ENCODE measurements at regions not wholly inside any gene's neighbourhood (a gene's known extent, or its start where the extent isn't known, plus 50 kb on each side); places are given as distances from the start of the nearest gene placed in this dataset.

DNA sequence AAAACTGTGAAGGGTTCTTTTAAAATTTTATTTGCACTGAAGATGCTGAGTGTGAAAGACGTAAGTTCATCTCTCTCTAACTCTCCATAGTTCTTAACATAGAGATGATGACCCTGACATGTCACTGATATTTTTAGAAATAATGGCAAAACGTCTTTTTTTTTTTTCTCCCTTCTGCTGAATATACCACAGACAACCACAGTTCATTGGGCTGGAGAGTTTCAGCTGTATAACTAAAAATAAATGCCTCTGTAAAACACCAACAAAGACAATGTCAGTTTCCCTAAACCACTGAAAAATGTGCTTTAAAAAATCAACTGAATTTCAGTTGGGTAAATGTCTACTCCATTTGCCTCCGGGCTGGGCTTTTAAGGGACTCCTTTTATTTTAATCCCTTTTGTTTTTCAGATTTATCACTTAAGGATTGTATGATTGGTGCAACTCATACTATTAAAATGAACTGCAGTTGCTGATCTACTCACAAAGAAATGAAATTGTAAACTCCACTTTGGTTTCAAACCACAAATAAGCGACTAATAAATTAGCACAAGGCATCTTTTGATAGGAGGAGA lies 830.9 kb upstream of the WWC1 start:
- intact Hi-C loops (cut with micrococcal nuclease): no loop called here

DNA sequence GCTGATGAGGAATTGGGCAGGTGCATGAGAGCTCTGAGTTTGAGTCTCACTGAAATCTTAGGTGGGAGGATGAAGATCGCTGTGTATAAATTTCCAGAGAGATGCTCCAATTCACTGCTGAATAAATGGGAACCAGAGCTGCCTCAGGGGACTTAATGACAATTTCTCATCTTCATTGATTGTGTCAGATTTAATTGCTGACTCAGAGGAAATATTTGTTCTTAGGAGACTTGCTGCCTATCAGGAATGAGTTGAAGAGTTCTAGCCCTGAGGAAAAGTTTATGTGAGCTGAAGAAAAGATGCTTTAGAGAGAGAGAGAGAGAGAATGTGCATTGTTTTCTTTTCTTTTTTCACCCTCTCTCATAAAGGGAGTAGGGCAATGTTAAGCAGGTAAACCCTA lies 827.5 kb upstream of the WWC1 start:
- intact Hi-C loops (cut with micrococcal nuclease): no loop called here

DNA sequence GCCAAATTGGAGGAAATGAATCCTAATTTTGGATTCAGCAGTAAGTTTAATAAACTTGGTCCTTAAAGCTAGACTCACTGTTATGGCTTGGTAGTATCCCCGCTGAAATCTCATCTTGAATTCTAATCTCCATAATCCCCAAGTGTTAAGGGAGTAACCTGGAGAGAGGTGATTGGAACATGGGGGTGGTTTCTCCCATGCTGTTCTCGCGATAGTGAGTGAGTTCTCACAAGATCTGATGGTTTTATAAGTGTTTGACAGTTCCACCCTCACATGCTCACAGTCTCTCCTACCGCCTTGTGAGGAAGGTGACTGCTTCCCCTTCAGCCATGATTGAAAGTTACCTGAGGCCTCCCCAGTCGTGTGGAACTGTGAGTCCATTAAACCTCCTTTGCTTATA lies 824.5 kb upstream of the WWC1 start:
- intact Hi-C loops (cut with micrococcal nuclease): no loop called here

DNA sequence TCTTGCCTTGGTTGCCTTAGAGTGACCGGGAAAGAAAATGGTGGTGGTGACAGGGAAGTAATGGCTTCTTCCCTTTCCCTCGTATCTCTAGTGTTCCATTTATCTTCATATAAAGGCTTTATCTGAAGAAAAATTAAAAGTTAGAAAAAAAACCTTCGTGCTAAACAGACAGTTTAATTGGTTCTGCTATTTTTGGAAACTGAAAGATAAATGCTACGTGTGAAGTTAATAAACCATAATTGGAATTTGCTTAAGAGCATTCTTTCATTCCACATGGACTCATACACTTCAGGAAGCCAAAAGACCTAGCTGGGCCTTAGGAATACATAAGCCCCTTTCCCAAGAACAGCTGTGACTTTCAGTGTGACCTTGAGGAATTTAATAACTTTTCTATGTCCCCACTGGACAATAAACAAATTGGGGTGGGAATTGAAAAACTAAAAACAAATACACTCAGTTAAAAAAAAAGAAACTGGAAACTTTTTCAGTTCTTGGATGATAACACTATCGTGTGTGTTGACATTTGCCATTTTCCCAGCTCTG lies 818.8 kb upstream of the WWC1 start:
- intact Hi-C loops (cut with micrococcal nuclease): no loop called here

DNA sequence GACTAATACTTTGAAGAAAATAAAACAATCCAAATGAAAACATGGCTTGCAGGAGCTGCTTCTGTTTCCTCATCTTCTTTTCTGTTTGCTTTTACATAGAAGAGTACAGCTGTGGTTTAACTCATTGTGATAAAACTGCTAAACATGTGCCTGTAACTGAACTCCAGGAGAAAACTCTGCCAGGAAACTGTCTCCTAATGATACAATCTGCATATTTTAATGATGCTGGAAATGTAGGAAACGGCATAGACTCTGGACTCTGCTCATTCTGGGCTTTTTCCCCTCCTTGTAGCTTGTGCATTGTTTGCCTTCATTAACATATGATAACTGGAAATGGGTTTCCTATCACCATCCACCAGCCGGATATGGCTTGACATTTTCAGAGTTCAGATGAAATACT lies 813.3 kb upstream of the WWC1 start:
- intact Hi-C loops (cut with micrococcal nuclease): no loop called here

DNA sequence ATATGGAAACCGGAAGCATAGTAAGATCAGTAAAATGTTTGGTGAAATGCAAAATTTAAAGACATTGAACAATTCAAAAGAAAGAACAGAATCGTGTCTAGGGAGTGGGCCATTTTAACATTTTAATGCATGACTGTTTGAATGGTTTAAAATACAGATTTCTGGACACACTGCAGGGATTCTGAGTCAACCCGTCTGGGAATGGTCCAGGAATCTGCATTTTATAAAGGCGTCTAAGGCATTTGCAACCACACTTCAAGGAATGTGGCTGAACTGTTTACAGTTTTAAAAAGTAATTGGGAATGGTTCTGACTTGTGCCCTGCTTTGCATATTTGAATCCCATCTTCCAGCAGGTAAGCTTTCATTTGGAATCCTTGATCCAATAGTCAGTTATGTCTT lies 811.7 kb upstream of the WWC1 start:
- intact Hi-C loops (cut with micrococcal nuclease): no loop called here

DNA sequence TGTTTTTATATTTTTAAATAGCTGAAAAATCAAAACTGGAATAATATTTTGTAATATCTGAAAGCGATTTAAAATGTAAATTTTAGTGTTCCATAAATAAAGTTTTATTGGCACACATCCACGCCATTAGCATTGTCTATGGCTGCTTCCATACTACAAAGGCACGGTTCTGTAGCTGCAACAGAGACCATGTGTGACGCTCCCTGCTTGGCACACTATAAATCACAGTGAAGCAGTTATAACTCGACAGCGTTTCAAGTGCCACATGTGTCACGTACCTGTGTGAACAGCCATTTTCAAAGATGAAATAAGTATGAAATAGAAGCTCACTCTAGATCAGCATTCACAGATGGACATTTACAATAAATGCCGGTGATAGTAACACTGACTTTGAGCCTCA lies 810.1 kb upstream of the WWC1 start:
- intact Hi-C loops (cut with micrococcal nuclease): no loop called here

DNA sequence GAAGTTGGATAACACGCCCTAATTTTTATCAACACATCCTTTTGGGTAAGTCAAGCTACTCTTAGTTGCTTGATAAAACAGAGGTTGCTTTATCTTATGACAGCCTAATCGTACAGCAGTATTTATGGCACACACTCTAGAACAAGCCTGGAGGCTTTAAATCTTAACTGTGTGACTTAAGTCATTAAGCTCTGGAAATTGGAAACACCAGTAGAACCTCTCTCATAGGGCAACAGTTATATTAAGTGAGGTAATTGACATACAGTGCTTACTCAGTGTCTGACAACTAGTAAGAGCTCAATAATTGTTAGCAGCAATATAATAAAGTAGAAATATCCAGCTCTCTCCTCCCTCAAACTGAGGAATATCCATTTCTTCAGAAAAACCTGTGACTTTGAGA lies 808.9 kb upstream of the WWC1 start:
- intact Hi-C loops (cut with micrococcal nuclease): no loop called here

DNA sequence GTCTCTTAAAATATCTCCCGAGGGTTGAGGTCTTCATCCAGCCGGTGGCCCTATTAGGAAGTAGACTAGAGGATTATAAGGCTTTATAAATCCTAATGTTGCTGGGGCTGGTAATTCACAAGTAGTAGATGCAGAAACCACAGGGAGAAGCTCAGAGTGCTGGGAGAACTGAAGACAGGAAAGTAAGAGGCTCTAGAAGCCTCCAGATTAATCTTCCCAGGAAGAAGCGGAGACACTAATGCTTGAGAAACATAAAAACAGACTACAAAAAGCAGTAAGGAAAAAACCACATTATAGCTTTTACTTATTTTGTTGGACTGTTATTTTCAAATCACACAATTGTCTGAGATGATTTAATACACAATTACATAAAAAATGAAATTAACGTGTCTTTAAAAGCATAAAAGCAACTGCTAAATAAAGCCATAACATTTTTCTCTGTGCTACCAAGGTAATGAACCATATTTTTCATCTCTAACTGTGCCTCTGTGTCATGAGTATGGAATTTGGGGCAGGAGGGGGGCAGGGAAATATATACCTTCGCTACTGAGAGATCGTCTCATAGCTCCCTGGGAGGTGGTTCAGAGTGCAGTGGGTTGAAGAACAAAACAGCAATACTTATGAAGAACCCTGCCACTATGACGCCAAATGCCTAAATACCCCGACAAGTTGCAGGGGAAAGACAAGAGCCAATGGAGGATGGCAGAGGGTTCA lies 806.2 kb upstream of the WWC1 start:
- intact Hi-C loops (cut with micrococcal nuclease): no loop called here

DNA sequence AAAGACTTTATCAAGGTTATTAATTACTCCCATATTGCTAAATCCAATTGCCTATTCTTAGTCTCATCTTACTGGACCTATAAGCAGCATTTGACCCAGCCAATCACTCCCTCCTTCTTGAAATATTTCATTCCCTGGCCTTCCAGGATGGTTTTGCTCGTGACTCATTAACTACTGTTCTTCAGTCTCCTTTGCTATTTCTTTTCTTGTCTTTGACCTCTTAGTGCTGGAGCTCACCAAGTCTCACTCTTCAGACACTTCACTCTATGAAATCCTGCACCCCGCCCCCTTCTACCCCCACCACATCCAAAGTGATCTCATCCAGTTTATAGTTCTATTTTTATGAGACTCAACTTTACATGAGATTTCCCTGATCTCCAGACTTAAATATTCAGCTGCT lies 803.1 kb upstream of the WWC1 start:
- intact Hi-C loops (cut with micrococcal nuclease): no loop called here

DNA sequence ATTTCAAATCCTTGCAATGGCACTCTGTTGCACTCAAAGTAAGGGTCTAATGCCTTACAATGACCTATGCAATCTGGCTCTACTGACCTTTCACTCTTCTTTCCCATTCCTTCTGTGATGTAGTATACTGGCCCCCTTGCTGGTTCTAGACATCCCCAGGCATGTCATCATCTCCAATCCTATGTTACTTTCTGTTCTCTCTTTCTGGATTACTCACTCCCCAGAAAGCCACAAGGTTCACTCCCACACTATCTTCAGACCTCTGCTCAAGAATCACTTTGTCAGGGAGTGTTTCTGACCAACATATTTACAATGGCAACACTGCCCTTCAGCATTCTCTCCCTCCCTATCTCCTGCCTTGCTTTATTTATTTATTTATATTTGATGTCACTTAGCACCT lies 802.2 kb upstream of the WWC1 start:
- intact Hi-C loops (cut with micrococcal nuclease): no loop called here

DNA sequence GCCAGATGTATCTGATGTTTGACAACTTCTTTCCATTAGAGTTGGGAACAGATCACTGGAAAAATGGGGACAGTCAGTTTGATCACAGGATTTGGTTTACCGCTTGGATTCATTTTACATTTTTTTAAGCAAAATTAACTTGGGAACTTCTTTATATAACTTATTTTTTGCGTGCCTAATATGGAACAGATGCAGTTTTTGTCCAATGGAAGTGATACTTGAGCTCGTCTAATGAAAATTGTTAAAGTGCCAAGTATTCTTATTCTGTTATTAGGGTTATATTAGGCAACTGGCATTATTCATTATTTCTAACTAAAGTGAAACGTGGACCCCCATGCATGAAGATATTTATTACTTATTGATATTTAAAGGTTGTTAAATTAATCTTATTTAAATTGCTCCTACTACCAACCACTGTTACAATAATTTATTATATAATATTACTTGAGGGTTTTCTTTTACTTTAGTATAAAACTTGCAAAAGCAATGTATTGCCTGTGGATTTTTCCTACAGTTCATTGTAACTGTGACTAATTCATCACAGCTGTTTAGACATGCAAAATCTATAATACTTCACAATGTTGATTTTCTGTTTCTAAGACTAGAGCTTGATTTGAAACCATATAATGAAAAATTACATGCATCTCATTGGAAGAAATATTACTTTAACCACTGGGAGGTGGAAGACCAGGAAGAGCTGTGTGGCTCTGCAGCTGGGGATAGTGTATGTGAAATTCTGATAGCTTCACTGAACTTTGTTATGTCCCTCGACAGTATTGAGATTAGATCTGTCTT lies 787.3 kb upstream of the WWC1 start:
- intact Hi-C loops (cut with micrococcal nuclease): no loop called here

DNA sequence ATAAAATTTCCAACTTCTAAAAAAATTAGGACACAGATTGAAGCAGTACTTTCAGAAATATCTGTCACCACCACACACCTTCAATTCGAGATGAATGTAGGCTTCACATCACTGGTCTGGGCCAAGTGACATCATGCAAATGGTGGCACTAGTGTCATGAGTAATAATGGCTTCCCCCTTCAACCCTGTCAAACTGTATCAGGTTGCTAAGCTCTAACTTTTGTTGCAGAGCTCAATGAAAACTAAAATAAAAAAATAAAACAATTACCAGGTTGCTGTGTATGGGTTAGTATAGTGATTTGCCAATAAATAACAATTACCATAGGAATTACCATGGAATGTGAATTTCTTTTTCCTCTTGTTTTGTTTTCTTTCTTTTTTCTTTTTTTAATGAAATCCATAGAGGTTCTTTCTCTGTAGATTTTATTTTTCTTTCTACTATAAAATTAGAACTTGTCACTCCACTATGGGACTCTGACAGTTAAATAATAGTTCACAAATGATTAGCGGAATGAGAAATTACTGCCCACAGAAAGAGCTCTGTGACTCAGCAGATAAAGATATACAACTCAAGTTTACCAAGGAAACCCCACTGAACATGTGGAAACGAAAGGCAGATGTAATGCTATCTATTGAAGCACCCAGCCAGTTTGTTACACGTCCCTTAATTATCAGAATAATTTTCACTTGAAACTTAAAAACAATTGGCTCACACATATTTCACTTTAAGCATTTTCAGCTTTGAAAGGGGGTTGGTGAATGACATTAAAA lies 783.8 kb upstream of the WWC1 start:
- intact Hi-C loops (cut with micrococcal nuclease): no loop called here

DNA sequence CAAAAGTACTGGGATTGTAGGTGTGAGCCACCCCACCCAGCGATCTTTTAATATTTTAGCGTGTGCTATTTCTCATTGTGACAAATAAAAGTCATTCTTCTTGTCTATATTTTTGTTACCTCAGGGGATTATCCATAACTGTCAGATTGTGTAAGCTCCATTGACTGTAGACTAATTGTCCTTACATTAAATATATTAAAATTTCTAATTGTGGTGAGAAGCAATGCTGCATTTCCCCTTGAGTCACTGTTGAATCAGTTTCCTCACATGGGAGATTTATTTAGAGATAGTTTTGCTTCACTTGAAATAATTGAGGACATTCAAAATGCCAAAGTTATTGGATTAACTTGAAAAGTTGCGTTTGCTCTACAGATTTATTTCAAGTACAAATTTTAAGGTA lies 782.4 kb upstream of the WWC1 start:
- intact Hi-C loops (cut with micrococcal nuclease): no loop called here

DNA sequence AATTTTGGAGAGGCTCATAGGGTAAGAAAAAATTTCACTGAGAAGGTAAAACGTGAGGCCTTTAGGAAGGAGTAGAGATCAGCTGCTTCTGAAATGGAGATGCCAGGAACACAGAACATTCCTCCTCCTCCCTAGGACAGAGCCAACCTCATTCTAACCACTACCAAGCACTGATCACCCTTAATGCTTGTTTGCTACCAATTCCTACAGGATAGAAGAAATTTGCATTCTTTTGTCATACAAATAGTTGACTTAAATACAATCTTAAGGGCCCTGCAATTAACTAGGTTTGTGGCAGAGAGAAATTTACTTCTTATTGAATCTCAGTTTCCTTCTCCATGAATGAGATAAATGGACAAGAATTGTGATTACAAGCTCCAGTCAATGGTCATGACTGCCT lies 780.2 kb upstream of the WWC1 start:
- intact Hi-C loops (cut with micrococcal nuclease): no loop called here

DNA sequence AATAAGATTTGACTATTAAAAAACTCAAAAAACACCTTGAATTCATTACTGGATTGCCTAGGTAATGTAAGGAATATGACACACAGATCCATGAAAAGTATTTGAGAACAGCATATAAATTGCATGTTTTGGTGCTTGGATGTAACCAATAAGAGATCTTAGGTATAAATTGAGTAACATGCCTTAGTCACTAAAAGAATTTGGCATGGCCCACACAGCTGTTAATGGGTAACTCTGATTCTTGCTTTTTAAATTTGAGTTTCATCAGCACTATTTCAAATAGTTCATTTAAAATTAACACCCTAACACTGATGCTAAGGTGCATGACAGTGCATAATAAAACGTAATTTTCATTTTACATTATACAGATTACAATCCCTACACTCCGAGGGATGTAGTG lies 779.3 kb upstream of the WWC1 start:
- intact Hi-C loops (cut with micrococcal nuclease): no loop called here

DNA sequence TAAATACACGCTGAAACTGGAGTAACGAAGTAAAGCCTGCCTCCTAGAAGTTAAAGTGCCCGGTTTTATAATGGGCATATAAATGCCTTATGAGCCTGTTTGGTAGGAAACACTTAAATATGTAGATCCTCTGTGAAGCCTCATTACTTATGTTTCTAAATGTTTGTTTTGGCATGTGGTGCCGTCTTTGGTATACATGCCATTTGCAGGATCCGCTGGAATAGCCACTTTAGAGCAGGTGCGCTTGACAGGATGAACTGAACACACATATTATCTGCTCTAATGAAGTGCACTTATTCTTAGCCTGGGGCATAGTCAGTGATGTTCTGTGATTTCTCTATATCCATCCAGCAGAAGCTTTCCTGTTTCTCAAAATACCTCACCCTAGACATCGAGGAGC lies 778.1 kb upstream of the WWC1 start:
- intact Hi-C loops (cut with micrococcal nuclease): no loop called here

DNA sequence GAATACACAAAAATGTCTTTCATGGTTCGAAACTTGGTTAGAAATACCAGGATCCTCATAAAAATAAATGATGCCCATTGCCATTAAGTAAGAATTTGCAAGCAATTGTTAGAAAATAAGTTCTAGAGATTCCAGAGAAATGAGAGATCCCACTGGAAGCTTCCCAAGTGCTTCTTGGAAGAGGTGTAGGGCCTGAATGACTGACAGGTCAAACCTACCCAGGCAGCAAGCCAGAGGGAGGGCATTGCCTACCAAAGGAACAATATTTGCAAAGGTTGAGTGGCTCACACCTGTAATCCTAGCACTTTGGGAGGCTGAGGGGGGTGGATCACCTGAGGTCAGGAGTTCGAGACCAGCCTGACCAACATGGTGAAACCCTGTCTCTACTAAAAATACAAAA lies 777.0 kb upstream of the WWC1 start:
- intact Hi-C loops (cut with micrococcal nuclease): no loop called here

DNA sequence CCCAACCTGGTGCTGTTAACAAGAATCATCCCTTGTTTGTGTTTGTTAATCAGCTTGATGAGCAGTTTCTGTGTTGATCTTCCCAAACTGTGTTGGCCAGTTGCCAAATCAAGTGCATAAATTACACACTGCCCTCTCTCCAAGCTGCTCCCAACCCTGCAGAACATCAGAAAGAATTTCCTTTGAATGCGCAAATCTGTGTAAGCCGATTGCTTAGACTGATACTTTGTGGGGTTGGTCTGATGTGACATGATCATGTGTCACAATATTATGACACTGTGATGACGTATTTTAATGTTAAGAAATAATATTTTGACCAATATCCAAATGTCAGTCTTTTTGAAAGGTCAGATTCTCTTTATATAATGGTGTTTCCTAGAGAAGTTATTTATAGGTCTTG lies 766.4 kb upstream of the WWC1 start:
- intact Hi-C loops (cut with micrococcal nuclease): no loop called here

DNA sequence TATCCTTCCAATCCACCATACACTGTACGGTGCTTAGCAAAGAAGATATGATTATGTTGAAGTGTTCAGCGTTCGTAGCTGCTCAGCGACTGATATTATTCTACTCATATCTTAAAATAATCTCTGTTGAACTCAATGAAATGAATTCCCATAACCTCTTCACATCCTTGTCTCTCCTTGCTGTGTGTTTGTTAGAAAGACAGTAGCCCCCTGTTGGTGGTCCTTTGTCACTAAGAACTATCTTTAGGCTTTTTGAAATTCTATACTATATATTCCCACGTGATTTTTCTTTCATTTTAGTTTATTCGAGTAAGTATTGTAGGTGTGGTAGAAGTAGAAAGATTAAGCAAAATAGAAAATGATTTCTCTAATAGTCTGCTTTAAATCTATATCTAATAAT lies 762.8 kb upstream of the WWC1 start:
- intact Hi-C loops (cut with micrococcal nuclease): no loop called here

DNA sequence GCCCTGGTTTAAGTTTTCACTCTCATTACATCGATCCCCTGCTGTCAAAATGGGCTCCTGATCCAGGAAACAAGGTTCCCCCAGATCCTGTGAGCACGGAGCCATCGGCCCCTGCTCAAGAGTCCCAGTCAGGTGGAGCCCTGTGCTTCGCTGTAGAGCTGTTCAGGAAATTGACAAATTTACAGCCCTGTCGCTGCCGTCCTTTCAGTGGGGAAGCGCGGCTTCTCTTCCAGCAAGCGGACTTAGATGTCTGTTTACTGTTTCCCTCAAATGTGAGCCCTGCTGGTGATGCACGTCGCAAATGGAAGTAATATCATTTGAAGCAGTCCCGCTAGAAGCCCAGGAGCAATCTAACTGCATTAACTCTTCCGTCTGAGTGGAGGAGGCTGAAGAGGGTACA lies 760.9 kb upstream of the WWC1 start:
- intact Hi-C loops (cut with micrococcal nuclease): no loop called here

Data from T-helper 1 cell treated with Interleukin-12 subunit alpha and Interleukin-12 subunit beta and Interleukin-4 antibody, amounts not matched to agents 30 ng/mL and 1 ng/mL, for 36 hours (primary cell).